Vagina (tissue), 2 donors: ENCODE measurements at regions not wholly inside any gene's neighbourhood (a gene's known extent, or its start where the extent isn't known, plus 50 kb on each side); places are given as distances from the start of the nearest gene placed in this dataset.

Experiments
- DNase-seq, 2 donors: peaks; one replicate each; pipeline ENCODE4 v3.0.0-alpha.2; 2017; ENCODE audit errors: extremely low spot score in 2 of 2
- H3K27ac ChIP-seq: fragments of 200-600 bp; sonication (generic); one replicate; pipeline ENCODE4 v1.5.1; 2019
- H3K27me3 ChIP-seq: fragments of 200-600 bp; sonication (generic); one replicate; pipeline ENCODE4 v1.5.1; 2019
- H3K36me3 ChIP-seq, 2 donors: fragments of 200-600 bp; sonication (generic); one replicate each; pipeline ENCODE4 v1.5.1; 2017 to 2019
- H3K4me1 ChIP-seq: fragments of 200-600 bp; sonication (generic); one replicate; pipeline ENCODE4 v1.5.1; 2019
- H3K4me3 ChIP-seq, 2 donors: fragments of 200-600 bp; sonication (generic); 1 replicate in 1 of 2; 2 replicates in 1 of 2; pipeline ENCODE4 v1.5.1; 2016 to 2019
- H3K9me3 ChIP-seq: fragments of 200-600 bp; sonication (generic); one replicate; pipeline ENCODE4 v1.5.1; 2019
- CTCF ChIP-seq, 3 experiments: fragments of 450-650 bp in 2 of 3; fragments of 200-600 bp in 1 of 3; sonication (generic) in 1 of 3; IDR thresholded peaks; one replicate each; pipeline ENCODE4 v1.5.1; 2017 to 2019; ENCODE audit warnings: antibody characterized with exemption in 3 of 3, mild to moderate bottlenecking in 2 of 3, moderate library complexity in 2 of 3
- POLR2A ChIP-seq, 2 donors: fragments of 450-650 bp; IDR thresholded peaks; one replicate each; pipeline ENCODE4 v1.6.1; 2017; ENCODE audit warnings: antibody characterized with exemption in 2 of 2, mild to moderate bottlenecking in 2 of 2, moderate library complexity in 2 of 2
- POLR2AphosphoS5 ChIP-seq, 2 donors: sonication (generic); formaldehyde crosslinking; IDR thresholded peaks; one replicate each; pipeline ENCODE4 v1.9.0; 2017; ENCODE audit warnings: antibody characterized with exemption in 2 of 2, mild to moderate bottlenecking in 2 of 2, low read depth in 1 of 2; ENCODE audit not compliant: insufficient read depth in 1 of 2
- intact Hi-C: fragments of 100-400 bp; cut with DNase I; formaldehyde crosslinking; loops from one replicate; pipeline ENCODE4 v1.15.1; 2023

GRCh38 chr6:22849921-22850320 is 280.6 kb downstream of the HDGFL1 start:
- no peaks in the 10 kb centered on the region for H3K27me3 ChIP-seq
- DNase-seq = no peak
- no peaks in the 10 kb centered on the region for H3K9me3 ChIP-seq
- TF ChIP-seq POLR2A (IDR thresholded peaks at IDR 0.05) = no peak
- TF ChIP-seq CTCF (IDR thresholded peaks at IDR 0.05) = no peak
- TF ChIP-seq POLR2AphosphoS5 (IDR thresholded peaks at IDR 0.05; ENCODE audit: insufficient read depth in 1 of 2, low read depth in 1 of 2) = no peak
- intact Hi-C loops = loop anchor here (10.0 kb wide), 1 partner anchor 1635 kb away; the partner anchor contains the start of gene GPLD1
- H3K36me3 ChIP-seq = no peaks in the 10 kb centered on the region
- no peak overlapping the region for H3K4me3 ChIP-seq
- no peaks in the 10 kb centered on the region for H3K4me1 ChIP-seq
- no peak overlapping the region for H3K27ac ChIP-seq

- no peak for TF ChIP-seq POLR2A (IDR thresholded peaks at IDR 0.05)
- no peak for TF ChIP-seq POLR2AphosphoS5 (IDR thresholded peaks at IDR 0.05; ENCODE audit: insufficient read depth in 1 of 2, low read depth in 1 of 2)
- no peak for TF ChIP-seq CTCF (IDR thresholded peaks at IDR 0.05)
- H3K4me1 ChIP-seq = no peaks in the 10 kb centered on the region
- H3K9me3 ChIP-seq = no peaks in the 10 kb centered on the region
- H3K27ac ChIP-seq = no peak overlapping the region
- H3K36me3 ChIP-seq = no peaks in the 10 kb centered on the region
- H3K27me3 ChIP-seq = no peaks in the 10 kb centered on the region
- DNase-seq = no peak
- H3K4me3 ChIP-seq = no peak overlapping the region
- intact Hi-C loops = loop anchor here (10.0 kb wide), 1 partner anchor 1633 kb away; the partner anchor contains the start of gene GPLD1
Measured at GRCh38 chr6:22852101-22852500, 282.7 kb downstream of the HDGFL1 start.

- DNase-seq = no peak
- no peaks in the 10 kb centered on the region for H3K36me3 ChIP-seq
- intact Hi-C loops = no loop called here
- no peaks in the 10 kb centered on the region for H3K9me3 ChIP-seq
- no peaks in the 10 kb centered on the region for H3K4me1 ChIP-seq
- no peak overlapping the region for H3K4me3 ChIP-seq
- H3K27ac ChIP-seq = no peak overlapping the region
- H3K27me3 ChIP-seq = no peaks in the 10 kb centered on the region
- TF ChIP-seq CTCF (IDR thresholded peaks at IDR 0.05) (no peak), POLR2A (IDR thresholded peaks at IDR 0.05) (no peak), POLR2AphosphoS5 (IDR thresholded peaks at IDR 0.05; ENCODE audit: insufficient read depth in 1 of 2, low read depth in 1 of 2) (peak in 1 of 2 donors; percentile 53)
Measured at GRCh38 chr6:22873513-22874136, 304.3 kb downstream of the HDGFL1 start.

- H3K4me3 ChIP-seq = no peak overlapping the region
- H3K9me3 ChIP-seq = no peaks in the 10 kb centered on the region
- no peak for DNase-seq
- TF ChIP-seq POLR2A (IDR thresholded peaks at IDR 0.05) (no peak), POLR2AphosphoS5 (IDR thresholded peaks at IDR 0.05; ENCODE audit: insufficient read depth in 1 of 2, low read depth in 1 of 2) (no peak), CTCF (IDR thresholded peaks at IDR 0.05) (no peak)
- intact Hi-C loops = no loop called here
- H3K27ac ChIP-seq = no peak overlapping the region
- H3K36me3 ChIP-seq = no peaks in the 10 kb centered on the region
- no peaks in the 10 kb centered on the region for H3K27me3 ChIP-seq
- peaks cover 4% of the 10 kb centered on the region for H3K4me1 ChIP-seq
Measured at GRCh38 chr6:22875845-22876244, 306.5 kb downstream of the HDGFL1 start.

- Histone ChIP-seq H3K4me1 (peaks cover 12% of the 10 kb centered on the region), H3K36me3 (no peaks in the 10 kb centered on the region), H3K27ac (no peak overlapping the region), H3K4me3 (no peak overlapping the region), H3K27me3 (no peaks in the 10 kb centered on the region), H3K9me3 (no peaks in the 10 kb centered on the region)
- DNase-seq = no peak
- TF ChIP-seq POLR2A (IDR thresholded peaks at IDR 0.05) = no peak
- intact Hi-C loops = no loop called here
Measured at GRCh38 chr6:22878324-22878701, 308.9 kb downstream of the HDGFL1 start.
